Parathyroid adenoma (tissue), 2 donors: ENCODE measurements at regions not wholly inside any gene's neighbourhood (a gene's known extent, or its start where the extent isn't known, plus 50 kb on each side); places are given as distances from the start of the nearest gene placed in this dataset.

Source experiments
- H2AFZ ChIP-seq: fragments of 300-600 bp; sonication (generic); one replicate; pipeline ENCODE4 v1.7.0; 2017; ENCODE audit warnings: antibody characterized with exemption, mild to moderate bottlenecking
- H3K27ac ChIP-seq: fragments of 300-600 bp; sonication (generic); one replicate; pipeline ENCODE4 v1.7.0; 2017
- H3K27me3 ChIP-seq: fragments of 300-600 bp; sonication (generic); one replicate; pipeline ENCODE4 v1.7.0; 2017; ENCODE audit warnings: low read length; ENCODE audit not compliant: control insufficient read depth, insufficient read depth
- H3K36me3 ChIP-seq: fragments of 300-600 bp; sonication (generic); one replicate; pipeline ENCODE4 v1.7.0; 2017; ENCODE audit warnings: low read length; ENCODE audit not compliant: control insufficient read depth, insufficient read depth
- H3K4me1 ChIP-seq: fragments of 300-600 bp; sonication (generic); one replicate; pipeline ENCODE4 v1.7.0; 2017; ENCODE audit warnings: control low read depth
- H3K4me2 ChIP-seq: fragments of 300-600 bp; sonication (generic); one replicate; pipeline ENCODE4 v1.7.0; 2017; ENCODE audit warnings: low read length
- H3K4me3 ChIP-seq: fragments of 300-600 bp; sonication (generic); one replicate; pipeline ENCODE4 v1.7.0; 2017; ENCODE audit warnings: low read depth, low read length
- H3K79me2 ChIP-seq: fragments of 300-600 bp; sonication (generic); one replicate; pipeline ENCODE4 v1.7.0; 2017; ENCODE audit warnings: control low read depth
- H3K9ac ChIP-seq: fragments of 300-600 bp; sonication (generic); one replicate; pipeline ENCODE4 v1.7.0; 2017; ENCODE audit warnings: mild to moderate bottlenecking
- H3K9me3 ChIP-seq: fragments of 300-600 bp; sonication (generic); one replicate; pipeline ENCODE4 v1.7.0; 2017; ENCODE audit warnings: low read length; ENCODE audit not compliant: control insufficient read depth
- TF ChIP-seq, protein P1 (sequence below): fragments of 300-600 bp; sonication (generic); IDR thresholded peaks from one replicate; pipeline ENCODE4 v1.7.0; 2017; ENCODE audit warnings: antibody characterized with exemption, mild to moderate bottlenecking
- donor health status: primary hyperparathyroidism.

DNA sequence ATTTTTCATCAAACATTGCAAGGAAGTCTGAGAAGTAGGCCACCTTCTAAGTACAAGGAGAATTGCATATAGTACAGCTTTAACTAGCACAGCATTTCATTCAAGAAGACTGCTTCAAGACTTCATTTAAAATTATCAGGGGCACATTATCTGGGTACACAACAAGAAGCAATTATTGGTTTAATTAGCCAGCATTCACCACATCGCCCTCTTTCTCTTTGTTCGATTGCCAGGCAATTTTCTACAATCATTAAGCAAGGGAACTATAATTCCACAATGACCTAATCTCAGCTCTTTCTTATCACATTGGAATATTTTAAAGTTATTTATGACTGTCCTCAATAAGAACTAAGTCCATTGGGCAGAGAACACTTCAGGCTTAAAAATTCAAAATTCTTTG, 1347.1 kb upstream of the PABPC4L start:
- no peak overlapping the region for H3K4me2 ChIP-seq
- H2AFZ ChIP-seq: no peak overlapping the region
- H3K4me1 ChIP-seq: no peaks in the 10 kb centered on the region
- no peaks in the 10 kb centered on the region for H3K9me3 ChIP-seq
- H3K27me3 ChIP-seq: no peaks in the 10 kb centered on the region
- TF ChIP-seq, protein P1, sequence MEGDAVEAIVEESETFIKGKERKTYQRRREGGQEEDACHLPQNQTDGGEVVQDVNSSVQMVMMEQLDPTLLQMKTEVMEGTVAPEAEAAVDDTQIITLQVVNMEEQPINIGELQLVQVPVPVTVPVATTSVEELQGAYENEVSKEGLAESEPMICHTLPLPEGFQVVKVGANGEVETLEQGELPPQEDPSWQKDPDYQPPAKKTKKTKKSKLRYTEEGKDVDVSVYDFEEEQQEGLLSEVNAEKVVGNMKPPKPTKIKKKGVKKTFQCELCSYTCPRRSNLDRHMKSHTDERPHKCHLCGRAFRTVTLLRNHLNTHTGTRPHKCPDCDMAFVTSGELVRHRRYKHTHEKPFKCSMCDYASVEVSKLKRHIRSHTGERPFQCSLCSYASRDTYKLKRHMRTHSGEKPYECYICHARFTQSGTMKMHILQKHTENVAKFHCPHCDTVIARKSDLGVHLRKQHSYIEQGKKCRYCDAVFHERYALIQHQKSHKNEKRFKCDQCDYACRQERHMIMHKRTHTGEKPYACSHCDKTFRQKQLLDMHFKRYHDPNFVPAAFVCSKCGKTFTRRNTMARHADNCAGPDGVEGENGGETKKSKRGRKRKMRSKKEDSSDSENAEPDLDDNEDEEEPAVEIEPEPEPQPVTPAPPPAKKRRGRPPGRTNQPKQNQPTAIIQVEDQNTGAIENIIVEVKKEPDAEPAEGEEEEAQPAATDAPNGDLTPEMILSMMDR: no peak
- no peaks in the 10 kb centered on the region for H3K79me2 ChIP-seq
- H3K27ac ChIP-seq: no peak overlapping the region
- no peak overlapping the region for H3K9ac ChIP-seq
- H3K4me3 ChIP-seq: no peak overlapping the region
- no peaks in the 10 kb centered on the region for H3K36me3 ChIP-seq

GRCh38 chr4:135545616-135546317, 1344.2 kb upstream of the PABPC4L start:
- no peaks in the 10 kb centered on the region for H3K4me1 ChIP-seq
- H3K27me3 ChIP-seq: no peaks in the 10 kb centered on the region
- H3K79me2 ChIP-seq: no peaks in the 10 kb centered on the region
- no peaks in the 10 kb centered on the region for H3K9me3 ChIP-seq
- TF ChIP-seq, protein P1: no peak
- H2AFZ ChIP-seq: no peak overlapping the region
- no peaks in the 10 kb centered on the region for H3K36me3 ChIP-seq
- H3K4me3 ChIP-seq: no peak overlapping the region
- H3K4me2 ChIP-seq: no peak overlapping the region
- H3K27ac ChIP-seq: no peak overlapping the region
- H3K9ac ChIP-seq: no peak overlapping the region

GRCh38 chr4:135538698-135539097, 1337.1 kb upstream of the PABPC4L start:
- TF ChIP-seq, protein P1: no peak
- no peak overlapping the region for H3K27ac ChIP-seq
- H2AFZ ChIP-seq: no peak overlapping the region
- no peak overlapping the region for H3K4me2 ChIP-seq
- no peaks in the 10 kb centered on the region for H3K36me3 ChIP-seq
- no peaks in the 10 kb centered on the region for H3K27me3 ChIP-seq
- no peak overlapping the region for H3K9ac ChIP-seq
- H3K9me3 ChIP-seq: no peaks in the 10 kb centered on the region
- H3K4me1 ChIP-seq: no peaks in the 10 kb centered on the region
- no peaks in the 10 kb centered on the region for H3K79me2 ChIP-seq
- H3K4me3 ChIP-seq: no peak overlapping the region

- Histone ChIP-seq H3K27me3 (no peaks in the 10 kb centered on the region), H3K79me2 (no peaks in the 10 kb centered on the region), H3K4me3 (no peak overlapping the region), H3K9ac (no peak overlapping the region), H3K36me3 (no peaks in the 10 kb centered on the region), H2AFZ (no peak overlapping the region), H3K4me1 (no peaks in the 10 kb centered on the region), H3K4me2 (no peak overlapping the region), H3K27ac (no peak overlapping the region), H3K9me3 (no peaks in the 10 kb centered on the region)
- TF ChIP-seq, protein P1: no peak
These were observed 1331.5 kb upstream of the PABPC4L start for GRCh38 chr4:135533053-135533452.

DNA sequence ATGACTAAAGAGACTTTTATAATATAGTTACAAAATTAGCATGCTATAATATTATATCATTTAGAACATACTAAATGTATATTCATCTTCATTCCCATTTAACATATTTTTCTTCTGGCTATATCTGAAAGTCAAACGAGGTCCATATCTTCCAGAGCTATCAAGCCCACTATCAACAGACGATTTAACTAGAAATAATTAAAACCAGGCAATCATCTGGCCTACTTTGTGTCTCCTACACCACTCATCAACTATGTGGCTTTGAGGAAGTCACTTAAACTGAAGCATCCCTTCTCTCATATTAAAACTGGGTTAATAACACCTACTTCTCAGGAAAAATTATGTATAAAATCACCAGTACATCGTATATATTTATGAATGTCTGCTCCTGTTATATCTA, 1330.5 kb upstream of the PABPC4L start:
- Histone ChIP-seq H3K27me3 (no peaks in the 10 kb centered on the region), H3K9ac (no peak overlapping the region), H3K4me3 (no peak overlapping the region), H3K4me1 (no peaks in the 10 kb centered on the region), H3K4me2 (no peak overlapping the region), H3K27ac (no peak overlapping the region), H3K9me3 (no peaks in the 10 kb centered on the region), H3K79me2 (no peaks in the 10 kb centered on the region), H2AFZ (no peak overlapping the region), H3K36me3 (no peaks in the 10 kb centered on the region)
- TF ChIP-seq, protein P1: no peak
